ENCODE measurements at regions not wholly inside any gene's neighbourhood (a gene's known extent, or its start where the extent isn't known, plus 50 kb on each side); places are given as distances from the start of the nearest gene placed in this dataset.

- TF ChIP-seq CREB5 (CRISPR knock-in tag; IDR thresholded peaks at IDR 0.05; ENCODE audit: low read depth): no peak
- TF ChIP-seq ZFP3 (CRISPR knock-in tag; IDR thresholded peaks at IDR 0.05): no peak
- no peak for TF ChIP-seq CSDC2 (CRISPR knock-in tag; IDR thresholded peaks at IDR 0.05)
- no peak for TF ChIP-seq ZFP30 (CRISPR knock-in tag; IDR thresholded peaks at IDR 0.05)
- TF ChIP-seq TSHZ2 (CRISPR knock-in tag; IDR thresholded peaks at IDR 0.05): no peak
- TF ChIP-seq ZNF565 (CRISPR knock-in tag; conservative IDR thresholded peaks at IDR 0.05; ENCODE audit: low read depth): no peak
- TF ChIP-seq ISL1 (CRISPR knock-in tag; IDR thresholded peaks at IDR 0.05): no peak
- no peak for TF ChIP-seq TCF4 (CRISPR knock-in tag; IDR thresholded peaks at IDR 0.05; ENCODE audit: borderline replicate concordance)
- TF ChIP-seq OSR1 (CRISPR knock-in tag; IDR thresholded peaks at IDR 0.05): no peak
- no peak for TF ChIP-seq PATZ1 (CRISPR knock-in tag; IDR thresholded peaks at IDR 0.05; ENCODE audit: borderline replicate concordance)
- no peak for TF ChIP-seq ARNTL (CRISPR knock-in tag; IDR thresholded peaks at IDR 0.05; ENCODE audit: borderline replicate concordance, low read depth)
These were observed 123.0 kb downstream of the CBLN4 start for GRCh38 chr20:55882286-55882685.

GRCh38 chr20:55881204-55881603 is 124.1 kb downstream of the CBLN4 start:
- ATAC-seq: no peak
- TF ChIP-seq TSHZ2 (CRISPR knock-in tag; IDR thresholded peaks at IDR 0.05) (no peak), SNAI2 (CRISPR knock-in tag; IDR thresholded peaks at IDR 0.05) (no peak), ESRRG (CRISPR knock-in tag; IDR thresholded peaks at IDR 0.05) (no peak), CREB5 (CRISPR knock-in tag; IDR thresholded peaks at IDR 0.05; ENCODE audit: low read depth) (no peak), GLIS3 (CRISPR knock-in tag; IDR thresholded peaks at IDR 0.05) (no peak), ZNF70 (CRISPR knock-in tag; IDR thresholded peaks at IDR 0.05) (no peak), PPARA (CRISPR knock-in tag; IDR thresholded peaks at IDR 0.05; ENCODE audit: borderline replicate concordance) (no peak), ZNF565 (CRISPR knock-in tag; conservative IDR thresholded peaks at IDR 0.05; ENCODE audit: low read depth) (no peak), TOX (CRISPR knock-in tag; IDR thresholded peaks at IDR 0.05; ENCODE audit: borderline replicate concordance) (no peak), OSR1 (CRISPR knock-in tag; IDR thresholded peaks at IDR 0.05) (no peak), ZNF8 (CRISPR knock-in tag; IDR thresholded peaks at IDR 0.05) (no peak), CSDC2 (CRISPR knock-in tag; IDR thresholded peaks at IDR 0.05) (no peak), BACH2 (CRISPR knock-in tag; IDR thresholded peaks at IDR 0.05; ENCODE audit: borderline replicate concordance) (no peak)

More at GRCh38 chr20:55882286-55882685, 123.0 kb downstream of the CBLN4 start:
- no peak for ATAC-seq

- no peak for ATAC-seq
- TF ChIP-seq ZNF70 (CRISPR knock-in tag; IDR thresholded peaks at IDR 0.05) (no peak), ZC3H10 (CRISPR knock-in tag; IDR thresholded peaks at IDR 0.05) (no peak), ZNF565 (CRISPR knock-in tag; conservative IDR thresholded peaks at IDR 0.05; ENCODE audit: low read depth) (no peak), SNAI2 (CRISPR knock-in tag; IDR thresholded peaks at IDR 0.05) (no peak), PATZ1 (CRISPR knock-in tag; IDR thresholded peaks at IDR 0.05; ENCODE audit: borderline replicate concordance) (no peak), ZNF8 (CRISPR knock-in tag; IDR thresholded peaks at IDR 0.05) (no peak), BACH2 (CRISPR knock-in tag; IDR thresholded peaks at IDR 0.05; ENCODE audit: borderline replicate concordance) (no peak), CREB5 (CRISPR knock-in tag; IDR thresholded peaks at IDR 0.05; ENCODE audit: low read depth) (no peak), TOX (CRISPR knock-in tag; IDR thresholded peaks at IDR 0.05; ENCODE audit: borderline replicate concordance) (no peak), ARNTL (CRISPR knock-in tag; IDR thresholded peaks at IDR 0.05; ENCODE audit: borderline replicate concordance, low read depth) (no peak), OSR1 (CRISPR knock-in tag; IDR thresholded peaks at IDR 0.05) (no peak), PPARA (CRISPR knock-in tag; IDR thresholded peaks at IDR 0.05; ENCODE audit: borderline replicate concordance) (no peak), ESRRG (CRISPR knock-in tag; IDR thresholded peaks at IDR 0.05) (no peak)
These were observed 125.0 kb downstream of the CBLN4 start for GRCh38 chr20:55880361-55880760.

Data from SK-N-SH treated with all-trans-retinoic acid at 6 μM for 48 hours (cell line).